GM12878 (cell line): ENCODE measurements at regions not wholly inside any gene's neighbourhood (a gene's known extent, or its start where the extent isn't known, plus 50 kb on each side); places are given as distances from the start of the nearest gene placed in this dataset.

Source experiments
- ATF2 ChIP-seq: IDR thresholded peaks from 2 replicates; pipeline ENCODE4 v1.6.1; 2012; ENCODE audit warnings: low read length, inconsistent platforms
- ATF7 ChIP-seq: fragments of 450-650 bp; IDR thresholded peaks from 2 replicates; pipeline ENCODE4 v1.6.1; 2016; ENCODE audit warnings: low read depth, mild to moderate bottlenecking
- HDGF ChIP-seq: fragments of 450-650 bp; IDR thresholded peaks from 2 replicates; pipeline ENCODE4 v1.6.1; 2016; ENCODE audit warnings: antibody characterized with exemption
- MEF2B ChIP-seq: fragments of 450-650 bp; IDR thresholded peaks from 2 replicates; pipeline ENCODE4 v1.6.1; 2018; ENCODE audit warnings: mild to moderate bottlenecking, moderate library complexity; ENCODE audit not compliant: partially characterized antibody, poor library complexity, severe bottlenecking
- MLLT1 ChIP-seq: fragments of 450-650 bp; IDR thresholded peaks from 2 replicates; pipeline ENCODE4 v1.6.1; 2016; ENCODE audit warnings: mild to moderate bottlenecking
- MTA3 ChIP-seq: IDR thresholded peaks from 2 replicates; pipeline ENCODE4 v1.6.1; 2012; ENCODE audit warnings: low read length, inconsistent platforms, borderline replicate concordance
- MYB ChIP-seq: fragments of 150-350 bp; IDR thresholded peaks from 2 replicates; pipeline ENCODE4 v1.6.1; 2014; ENCODE audit warnings: mild to moderate bottlenecking, low read depth, low read length, borderline replicate concordance
- PML ChIP-seq: IDR thresholded peaks from 2 replicates; pipeline ENCODE4 v1.6.1; 2012; ENCODE audit warnings: low read length, inconsistent platforms
- RBBP5 ChIP-seq: fragments of 200-600 bp; sonication (generic); conservative IDR thresholded peaks from 2 replicates; pipeline ENCODE4 v1.6.1; 2016
- RUNX3 ChIP-seq: IDR thresholded peaks from 2 replicates; pipeline ENCODE4 v1.6.1; 2012; ENCODE audit warnings: low read length, inconsistent platforms
- SREBF2 ChIP-seq: IDR thresholded peaks from 2 replicates; pipeline ENCODE4 v1.6.1; 2012; ENCODE audit warnings: mild to moderate bottlenecking, low read length
- USF2 ChIP-seq: IDR thresholded peaks from 2 replicates; pipeline ENCODE4 v1.6.1; 2011; ENCODE audit warnings: low read depth, low read length, improper control_type of control experiment, borderline replicate concordance
- ZBTB4 ChIP-seq: fragments of 450-650 bp; formaldehyde crosslinking; IDR thresholded peaks from 2 replicates; pipeline ENCODE4 v1.4.0; 2022; ENCODE audit warnings: mild to moderate bottlenecking, moderate library complexity
- ZBTB40 ChIP-seq: fragments of 450-650 bp; IDR thresholded peaks from 2 replicates; pipeline ENCODE4 v1.6.1; 2016; ENCODE audit warnings: mild to moderate bottlenecking, moderate library complexity, borderline replicate concordance
- ZNF384 ChIP-seq: IDR thresholded peaks from 2 replicates; pipeline ENCODE4 v1.6.1; 2012; ENCODE audit warnings: low read depth, mild to moderate bottlenecking, low read length, improper control_type of control experiment, borderline replicate concordance

- TF ChIP-seq ZBTB40 (no peak), ZBTB4 (CRISPR knock-in tag) (no peak), MEF2B (no peak), HDGF (no peak), ZNF384 (no peak), SREBF2 (no peak), MLLT1 (no peak), MTA3 (no peak), ATF2 (no peak), RBBP5 (no peak), USF2 (no peak), PML (no peak), RUNX3 (no peak), ATF7 (no peak), MYB (no peak)
- TF ChIP-seq, all 136 proteins: peak for 0
Observed at GRCh38 chr1:219541946-219542345, 71.0 kb downstream of the ZC3H11B start (continued).
